ENCODE measurements at regions not wholly inside any gene's neighbourhood (a gene's known extent, or its start where the extent isn't known, plus 50 kb on each side); places are given as distances from the start of the nearest gene placed in this dataset.

GRCh38 chr2:195602687-195603086 is 54.3 kb upstream of the SLC39A10 start:
- no peak for TF ChIP-seq ETV6 (conservative IDR thresholded peaks at IDR 0.05 in 1 of 2, IDR thresholded peaks at IDR 0.05 in 1 of 2; ENCODE audit: borderline replicate concordance in 1 of 2, low read depth in 1 of 2)
- TF ChIP-seq CTCF (IDR thresholded peaks at IDR 0.05 in 2 of 3, conservative IDR thresholded peaks at IDR 0.05 in 1 of 3; ENCODE audit: control insufficient read depth in 2 of 3, extremely low read depth in 1 of 3, insufficient read depth in 1 of 3, low read depth in 3 of 3, low read length in 3 of 3), result no peak
- no peak for TF ChIP-seq TBL1XR1 (IDR thresholded peaks at IDR 0.05; ENCODE audit: low read depth, low read length)
- no peak for TF ChIP-seq NRF1 (conservative IDR thresholded peaks at IDR 0.05; ENCODE audit: low read depth, low read length)
- TF ChIP-seq EZH2 (IDR thresholded peaks at IDR 0.05; ENCODE audit: borderline replicate concordance, control insufficient read depth, low read depth, low read length), result no peak

Data from GM12878 (cell line).